Karpas-422 (cell line): ENCODE measurements at regions not wholly inside any gene's neighbourhood (a gene's known extent, or its start where the extent isn't known, plus 50 kb on each side); places are given as distances from the start of the nearest gene placed in this dataset.
"Not testable (repeated sequence)": the region's sequence is repeated elsewhere in the genome, so short reads cannot be mapped to it uniquely, and the experiment has no call there.

Source experiments
- DNase-seq: peaks from one replicate; pipeline ENCODE4 v3.0.0-alpha.2; 2015
- H2AFZ ChIP-seq: fragments of 200-600 bp; sonication (generic); 2 replicates; pipeline ENCODE4 v1.6.1; 2014; ENCODE audit warnings: antibody characterized with exemption, low read length, mixed read lengths
- H3K27ac ChIP-seq: fragments of 200-600 bp; sonication (generic); 2 replicates; pipeline ENCODE4 v1.5.1; 2014; ENCODE audit warnings: mild to moderate bottlenecking, low read length, moderate library complexity
- H3K27me3 ChIP-seq: fragments of 200-600 bp; sonication (generic); 2 replicates; pipeline ENCODE4 v1.6.1; 2014; ENCODE audit warnings: low read length, mixed read lengths
- H3K36me3 ChIP-seq: fragments of 200-600 bp; sonication (generic); 2 replicates; pipeline ENCODE4 v1.6.1; 2014; ENCODE audit warnings: low read length, mixed read lengths; ENCODE audit not compliant: insufficient read depth
- H3K4me1 ChIP-seq: fragments of 200-600 bp; sonication (generic); 2 replicates; pipeline ENCODE4 v1.6.1; 2014; ENCODE audit warnings: mild to moderate bottlenecking, low read length, mixed read lengths
- H3K4me2 ChIP-seq: fragments of 200-600 bp; sonication (generic); 2 replicates; pipeline ENCODE4 v1.6.1; 2014; ENCODE audit warnings: low read length, low read depth, mild to moderate bottlenecking; ENCODE audit not compliant: poor library complexity, severe bottlenecking
- H3K4me3 ChIP-seq: fragments of 200-600 bp; sonication (generic); 2 replicates; pipeline ENCODE4 v1.5.1; 2014; ENCODE audit warnings: mild to moderate bottlenecking, antibody characterized with exemption, low read length, mixed read lengths
- H3K79me2 ChIP-seq: fragments of 200-600 bp; sonication (generic); 2 replicates; pipeline ENCODE4 v1.6.1; 2014; ENCODE audit warnings: mild to moderate bottlenecking, low read length, mixed read lengths
- H3K9ac ChIP-seq: fragments of 200-600 bp; sonication (generic); 2 replicates; pipeline ENCODE4 v1.6.0; 2014; ENCODE audit warnings: low read length
- H3K9me2 ChIP-seq: fragments of 200-600 bp; sonication (generic), shearing (Covaris generic); replicated peaks from 2 replicates; pipeline ENCODE4 v1.6.0; 2014; ENCODE audit warnings: mild to moderate bottlenecking, low read length, moderate library complexity; ENCODE audit not compliant: insufficient read depth
- H3K9me3 ChIP-seq: fragments of 300-700, 200-600 bp; sonication (generic); 2 replicates; pipeline ENCODE4 v1.6.1; 2014; ENCODE audit warnings: low read length, mixed read lengths
- H4K20me1 ChIP-seq: fragments of 200-600 bp; sonication (generic); 2 replicates; pipeline ENCODE4 v1.6.1; 2014; ENCODE audit warnings: mild to moderate bottlenecking, antibody characterized with exemption, low read length, low read depth; ENCODE audit not compliant: insufficient read depth

GRCh38 chr11:13782390-13783075 lies 114.1 kb downstream of the FAR1 start:
- no peaks in the 10 kb centered on the region for H3K9me2 ChIP-seq
- no peak for DNase-seq
- no peaks in the 10 kb centered on the region for H3K4me1 ChIP-seq
- H3K27ac ChIP-seq = no peak overlapping the region
- no peak overlapping the region for H3K4me2 ChIP-seq
- H3K9me3 ChIP-seq = no peaks in the 10 kb centered on the region
- no peaks in the 10 kb centered on the region for H3K79me2 ChIP-seq
- H4K20me1 ChIP-seq = no peaks in the 10 kb centered on the region
- H2AFZ ChIP-seq = no peak overlapping the region
- no peak overlapping the region for H3K4me3 ChIP-seq
- no peaks in the 10 kb centered on the region for H3K36me3 ChIP-seq
- no peaks in the 10 kb centered on the region for H3K27me3 ChIP-seq
- no peak overlapping the region for H3K9ac ChIP-seq

GRCh38 chr11:13784441-13784840 lies 116.0 kb downstream of the FAR1 start:
- Histone ChIP-seq H3K9me3 (no peaks in the 10 kb centered on the region), H3K9ac (no peak overlapping the region), H3K4me2 (no peak overlapping the region), H3K27me3 (no peaks in the 10 kb centered on the region), H3K27ac (no peak overlapping the region), H2AFZ (no peak overlapping the region), H3K36me3 (no peaks in the 10 kb centered on the region), H3K79me2 (no peaks in the 10 kb centered on the region), H3K4me3 (no peak overlapping the region), H3K4me1 (no peaks in the 10 kb centered on the region), H4K20me1 (no peaks in the 10 kb centered on the region), H3K9me2 (no peaks in the 10 kb centered on the region)
- no peak for DNase-seq

GRCh38 chr11:13784855-13785254 lies 116.4 kb downstream of the FAR1 start:
- H4K20me1 ChIP-seq = no peaks in the 10 kb centered on the region
- no peak overlapping the region for H2AFZ ChIP-seq
- H3K9me2 ChIP-seq = no peaks in the 10 kb centered on the region
- no peak overlapping the region for H3K4me2 ChIP-seq
- no peak overlapping the region for H3K27ac ChIP-seq
- H3K9ac ChIP-seq = no peak overlapping the region
- no peaks in the 10 kb centered on the region for H3K79me2 ChIP-seq
- H3K36me3 ChIP-seq = no peaks in the 10 kb centered on the region
- no peaks in the 10 kb centered on the region for H3K27me3 ChIP-seq
- H3K4me1 ChIP-seq = no peaks in the 10 kb centered on the region
- no peaks in the 10 kb centered on the region for H3K9me3 ChIP-seq
- no peak for DNase-seq
- no peak overlapping the region for H3K4me3 ChIP-seq

GRCh38 chr11:13786688-13787087 lies 118.2 kb downstream of the FAR1 start:
- Histone ChIP-seq H3K36me3 (no peaks in the 10 kb centered on the region), H3K27me3 (no peaks in the 10 kb centered on the region), H3K9me3 (no peaks in the 10 kb centered on the region), H3K9me2 (no peaks in the 10 kb centered on the region), H2AFZ (no peak overlapping the region), H3K4me1 (no peaks in the 10 kb centered on the region), H3K79me2 (no peaks in the 10 kb centered on the region), H3K4me3 (no peak overlapping the region), H3K9ac (no peak overlapping the region), H3K27ac (no peak overlapping the region), H3K4me2 (no peak overlapping the region), H4K20me1 (no peaks in the 10 kb centered on the region)
- DNase-seq = no peak

GRCh38 chr11:13797616-13798015 lies 129.1 kb downstream of the FAR1 start:
- DNase-seq, H3K9me3 ChIP-seq, H3K9ac ChIP-seq, H3K4me3 ChIP-seq, H3K27me3 ChIP-seq, H3K36me3 ChIP-seq, H4K20me1 ChIP-seq, H3K79me2 ChIP-seq, H3K4me2 ChIP-seq, H2AFZ ChIP-seq, H3K27ac ChIP-seq, H3K4me1 ChIP-seq, H3K9me2 ChIP-seq: not testable (repeated sequence)

- Histone ChIP-seq H2AFZ (no peak overlapping the region), H3K4me2 (no peak overlapping the region), H3K27ac (no peak overlapping the region), H3K4me1 (no peaks in the 10 kb centered on the region), H3K4me3 (no peak overlapping the region), H3K79me2 (no peaks in the 10 kb centered on the region), H3K9ac (no peak overlapping the region), H4K20me1 (no peaks in the 10 kb centered on the region), H3K9me3 (no peaks in the 10 kb centered on the region), H3K9me2 (no peaks in the 10 kb centered on the region), H3K27me3 (no peaks in the 10 kb centered on the region), H3K36me3 (no peaks in the 10 kb centered on the region)
- no peak for DNase-seq
Observed at GRCh38 chr11:13800901-13801300, 132.4 kb downstream of the FAR1 start.

- no peak for DNase-seq
- no peaks in the 10 kb centered on the region for H3K9me2 ChIP-seq
- H3K4me3 ChIP-seq = no peak overlapping the region
- H3K27me3 ChIP-seq = no peaks in the 10 kb centered on the region
- no peaks in the 10 kb centered on the region for H3K4me1 ChIP-seq
- H4K20me1 ChIP-seq = no peaks in the 10 kb centered on the region
- no peaks in the 10 kb centered on the region for H3K9me3 ChIP-seq
- H2AFZ ChIP-seq = no peak overlapping the region
- no peak overlapping the region for H3K9ac ChIP-seq
- no peak overlapping the region for H3K27ac ChIP-seq
- no peaks in the 10 kb centered on the region for H3K36me3 ChIP-seq
- no peaks in the 10 kb centered on the region for H3K79me2 ChIP-seq
- H3K4me2 ChIP-seq = no peak overlapping the region
Observed at GRCh38 chr11:13818325-13818724, 144.2 kb upstream of the SPON1 start.

- no peak overlapping the region for H3K4me2 ChIP-seq
Observed at GRCh38 chr11:13826505-13827278, 135.8 kb upstream of the SPON1 start.

More at GRCh38 chr11:13826505-13827278, 135.8 kb upstream of the SPON1 start:
- Histone ChIP-seq H2AFZ (no peak overlapping the region), H3K4me1 (no peaks in the 10 kb centered on the region), H3K4me3 (no peak overlapping the region), H3K27me3 (no peaks in the 10 kb centered on the region), H3K9ac (no peak overlapping the region), H4K20me1 (no peaks in the 10 kb centered on the region), H3K9me3 (no peaks in the 10 kb centered on the region), H3K27ac (no peak overlapping the region), H3K9me2 (no peaks in the 10 kb centered on the region), H3K79me2 (no peaks in the 10 kb centered on the region), H3K36me3 (no peaks in the 10 kb centered on the region)
- no peak for DNase-seq
